PC-9 (cell line): ENCODE measurements at regions not wholly inside any gene's neighbourhood (a gene's known extent, or its start where the extent isn't known, plus 50 kb on each side); places are given as distances from the start of the nearest gene placed in this dataset.

Experiments used
- CTCF ChIP-seq: fragments of 200-600 bp; sonication (generic); conservative IDR thresholded peaks from 2 replicates; pipeline ENCODE4 v1.6.1; 2017; ENCODE audit warnings: mixed run types, antibody characterized with exemption, mild to moderate bottlenecking, moderate library complexity
- EZH2 ChIP-seq: fragments of 200-600 bp; sonication (generic); IDR thresholded peaks from 2 replicates; pipeline ENCODE4 v1.8.0; 2017; ENCODE audit warnings: antibody characterized with exemption, low read depth

- no peak for TF ChIP-seq EZH2
- TF ChIP-seq CTCF: no peak
Observed at GRCh38 chr9:13557746-13558145, 278.3 kb upstream of the MPDZ start.
